ENCODE measurements at regions not wholly inside any gene's neighbourhood (a gene's known extent, or its start where the extent isn't known, plus 50 kb on each side); places are given as distances from the start of the nearest gene placed in this dataset.

DNA sequence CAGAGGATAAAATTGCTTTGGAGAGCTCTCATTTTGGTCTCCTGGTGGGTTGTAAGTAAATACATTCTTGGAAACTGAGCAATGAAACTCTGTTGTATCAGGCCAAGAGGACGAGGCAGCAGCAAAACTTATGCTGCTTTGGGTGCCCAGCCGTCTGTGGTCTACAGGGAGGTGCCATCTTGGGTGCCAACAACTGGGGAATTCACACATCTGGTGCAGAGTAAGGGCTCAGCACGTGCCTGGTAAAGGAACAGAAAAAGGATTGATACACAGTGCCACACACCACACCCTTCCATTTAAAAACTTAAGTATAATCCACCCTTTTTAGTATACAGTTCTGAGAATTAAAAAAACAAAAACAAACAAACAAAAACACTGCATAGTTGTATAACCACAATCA, 221.9 kb downstream of the TSN start:
- TF ChIP-seq, protein P1, sequence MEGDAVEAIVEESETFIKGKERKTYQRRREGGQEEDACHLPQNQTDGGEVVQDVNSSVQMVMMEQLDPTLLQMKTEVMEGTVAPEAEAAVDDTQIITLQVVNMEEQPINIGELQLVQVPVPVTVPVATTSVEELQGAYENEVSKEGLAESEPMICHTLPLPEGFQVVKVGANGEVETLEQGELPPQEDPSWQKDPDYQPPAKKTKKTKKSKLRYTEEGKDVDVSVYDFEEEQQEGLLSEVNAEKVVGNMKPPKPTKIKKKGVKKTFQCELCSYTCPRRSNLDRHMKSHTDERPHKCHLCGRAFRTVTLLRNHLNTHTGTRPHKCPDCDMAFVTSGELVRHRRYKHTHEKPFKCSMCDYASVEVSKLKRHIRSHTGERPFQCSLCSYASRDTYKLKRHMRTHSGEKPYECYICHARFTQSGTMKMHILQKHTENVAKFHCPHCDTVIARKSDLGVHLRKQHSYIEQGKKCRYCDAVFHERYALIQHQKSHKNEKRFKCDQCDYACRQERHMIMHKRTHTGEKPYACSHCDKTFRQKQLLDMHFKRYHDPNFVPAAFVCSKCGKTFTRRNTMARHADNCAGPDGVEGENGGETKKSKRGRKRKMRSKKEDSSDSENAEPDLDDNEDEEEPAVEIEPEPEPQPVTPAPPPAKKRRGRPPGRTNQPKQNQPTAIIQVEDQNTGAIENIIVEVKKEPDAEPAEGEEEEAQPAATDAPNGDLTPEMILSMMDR (IDR thresholded peaks at IDR 0.05), result no peak
- no peak for TF ChIP-seq POLR2A (IDR thresholded peaks at IDR 0.05)

Data from esophagus squamous epithelium (tissue), 4 donors.